Neuron (in vitro differentiated cells): ENCODE measurements at regions not wholly inside any gene's neighbourhood (a gene's known extent, or its start where the extent isn't known, plus 50 kb on each side); places are given as distances from the start of the nearest gene placed in this dataset.

Experiments
- H2AFZ ChIP-seq: one replicate; pipeline ENCODE4 v1.6.1; 2013; ENCODE audit warnings: low read depth, mild to moderate bottlenecking, inconsistent platforms, low read length, moderate library complexity
- H3K27me3 ChIP-seq: one replicate; pipeline ENCODE4 v1.6.1; 2013; ENCODE audit warnings: low read length; ENCODE audit not compliant: insufficient read depth
- H3K36me3 ChIP-seq: one replicate; pipeline ENCODE4 v1.6.1; 2013; ENCODE audit warnings: low read length; ENCODE audit not compliant: insufficient read depth
- H3K4me1 ChIP-seq: one replicate; pipeline ENCODE4 v1.6.1; 2013; ENCODE audit warnings: low read length; ENCODE audit not compliant: insufficient read depth
- H3K4me3 ChIP-seq: 2 replicates; pipeline ENCODE4 v1.5.1; 2013; ENCODE audit warnings: mild to moderate bottlenecking, low read length, moderate library complexity
- H3K9me3 ChIP-seq: one replicate; pipeline ENCODE4 v1.6.1; 2013; ENCODE audit warnings: low read length

DNA sequence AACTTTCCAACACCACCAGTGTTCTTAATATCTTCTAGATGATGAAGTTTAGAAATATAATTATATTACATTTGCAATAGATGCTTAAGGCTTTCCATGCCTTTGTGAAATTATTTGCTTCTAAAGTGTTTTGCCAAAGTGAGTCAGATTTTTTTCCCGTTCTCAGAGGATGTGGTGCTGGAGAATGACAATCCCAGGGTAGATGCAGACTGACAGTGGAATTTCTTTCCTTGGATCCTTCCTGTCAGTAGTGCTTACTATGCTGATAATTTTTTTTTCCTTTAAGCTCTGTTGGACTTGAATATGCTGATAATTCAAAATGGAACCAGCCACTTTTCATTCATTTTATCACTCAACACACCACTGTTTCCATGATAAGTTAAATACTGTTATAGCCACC lies 59.9 kb upstream of the SOX4 start:
- H3K36me3 ChIP-seq = no peaks in the 10 kb centered on the region
- peaks cover 3% of the 10 kb centered on the region for H3K4me1 ChIP-seq
- no peak overlapping the region for H3K4me3 ChIP-seq
- no peaks in the 10 kb centered on the region for H3K27me3 ChIP-seq
- H2AFZ ChIP-seq = no peak overlapping the region
- H3K9me3 ChIP-seq = peaks cover 3% of the 10 kb centered on the region

GRCh38 chr6:21536280-21536766 lies 57.2 kb upstream of the SOX4 start:
- Histone ChIP-seq H3K27me3 (no peaks in the 10 kb centered on the region), H3K4me1 (peaks cover 3% of the 10 kb centered on the region), H3K4me3 (no peak overlapping the region), H2AFZ (no peak overlapping the region), H3K36me3 (no peaks in the 10 kb centered on the region), H3K9me3 (peaks cover 3% of the 10 kb centered on the region)

- Histone ChIP-seq H3K27me3 (no peaks in the 10 kb centered on the region), H3K4me3 (no peak overlapping the region), H3K9me3 (no peaks in the 10 kb centered on the region), H3K36me3 (no peaks in the 10 kb centered on the region), H2AFZ (no peak overlapping the region), H3K4me1 (peaks cover 3% of the 10 kb centered on the region)
Measured at GRCh38 chr6:21537637-21538036, 55.9 kb upstream of the SOX4 start.

DNA sequence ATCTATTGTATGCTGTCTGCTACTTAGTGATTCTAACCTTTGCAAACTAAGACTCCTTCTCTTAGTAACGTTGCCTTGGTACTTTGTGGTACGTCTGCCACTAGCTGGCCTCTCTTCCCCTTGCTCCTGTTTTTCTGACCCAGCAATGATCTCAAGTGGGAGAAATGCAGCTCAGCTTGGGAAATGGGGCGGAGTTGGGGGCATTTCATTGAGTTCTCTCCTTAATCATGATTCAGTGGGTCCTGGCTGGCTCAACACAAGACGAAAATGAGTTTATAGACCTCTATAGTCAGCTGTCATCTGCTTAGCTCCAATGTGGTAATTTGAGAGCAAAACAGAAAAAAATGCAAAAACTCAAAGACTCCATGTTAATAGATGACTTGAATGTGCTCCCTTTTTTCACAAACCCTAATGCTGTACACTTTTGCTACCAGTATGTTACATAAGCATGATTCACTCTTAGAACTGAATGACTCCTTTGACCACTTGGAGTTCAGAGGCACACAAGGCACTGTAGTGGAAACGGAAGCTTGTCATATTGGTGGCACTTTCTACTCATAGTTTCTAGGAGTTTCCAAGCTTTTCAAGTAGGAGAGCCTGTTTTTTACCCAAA lies 55.3 kb upstream of the SOX4 start:
- H3K4me3 ChIP-seq = no peak overlapping the region
- H3K27me3 ChIP-seq = no peaks in the 10 kb centered on the region
- no peak overlapping the region for H2AFZ ChIP-seq
- no peaks in the 10 kb centered on the region for H3K9me3 ChIP-seq
- peaks cover 3% of the 10 kb centered on the region for H3K4me1 ChIP-seq
- no peaks in the 10 kb centered on the region for H3K36me3 ChIP-seq

DNA sequence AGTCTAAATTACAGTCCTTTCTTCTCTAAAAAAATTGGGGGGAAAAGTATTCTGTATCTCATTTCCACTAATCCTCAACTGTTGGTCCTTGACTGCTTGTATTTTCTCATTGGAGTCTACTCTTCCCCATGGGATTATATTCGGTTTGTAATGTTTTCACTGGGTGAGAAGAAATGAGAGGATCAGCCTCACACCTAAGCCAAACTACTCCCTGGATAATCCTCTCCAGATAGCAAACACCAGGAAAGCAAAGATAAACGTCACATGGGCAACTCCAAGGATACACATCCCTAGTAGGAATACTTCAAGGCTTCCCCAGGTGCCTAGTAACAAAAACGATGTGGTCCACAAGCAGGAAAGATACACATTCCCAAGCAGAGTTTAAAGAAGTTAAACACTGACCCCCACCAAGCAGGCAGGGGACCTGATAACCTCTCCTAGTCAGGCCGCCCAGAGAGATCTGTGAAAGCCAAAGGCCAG lies 53.9 kb upstream of the SOX4 start:
- Histone ChIP-seq H3K27me3 (no peaks in the 10 kb centered on the region), H3K4me3 (no peak overlapping the region), H3K4me1 (peaks cover 3% of the 10 kb centered on the region), H3K9me3 (no peaks in the 10 kb centered on the region), H2AFZ (no peak overlapping the region), H3K36me3 (no peaks in the 10 kb centered on the region)
